Heart left ventricle (tissue), 13 donors: ENCODE measurements at regions not wholly inside any gene's neighbourhood (a gene's known extent, or its start where the extent isn't known, plus 50 kb on each side); places are given as distances from the start of the nearest gene placed in this dataset.

ENCODE experiments used
- POLR2A ChIP-seq, 2 donors: fragments of 450-650 bp; IDR thresholded peaks; one replicate each; pipeline ENCODE4 v1.6.1; 2017; ENCODE audit warnings: antibody characterized with exemption in 2 of 2, mild to moderate bottlenecking in 2 of 2, moderate library complexity in 2 of 2
- TF ChIP-seq, protein P1 (sequence below), 12 donors: fragments of 200-600 bp; sonication (generic) in 4 of 12; IDR thresholded peaks; one replicate each; pipeline versions ENCODE4 v1.5.0 to v1.8.0; 2018 to 2022; ENCODE audit warnings: antibody characterized with exemption in 12 of 12, mild to moderate bottlenecking in 5 of 12
- donor health status: ischemic (EF 13 %, LVEDD 7.1; RV severe dilation, severe dysfunction).
- donor health status: DM: no; HTN: yes; CAD: no.
- donor health status: DM: no; HTN: no; CAD: no.
- donor health status: ischemic (EF 25% LVEDD 6.9; RV normal size, moderate dysfunction).
- donor health status: ischemic (EF 25% LVEDD 5.7; RV mildly dilated, moderate dysfunction).
- donor health status: ischemic (EF 35%, LVEDD 5.7; RV mildly dilated, moderate dysfunction).
- donor health status: nonischemic (EF 11% LVEDD 7.7; RV severe dilation, severe dysfunction).
- donor health status: DM: yes; HTN: yes; CAD: no.
- donor health status: PGD.
- donor health status: ischemic (EF 29% LVEDD 5.4; RV normal size, mild dysfunction).
- donor health status: nonischemic (EF 23%, LVEDD 6.1; RV moderate dilation, normal function).

GRCh38 chr14:21822109-21822508, 148.5 kb upstream of the OR4E1 start:
- TF ChIP-seq, protein P1, sequence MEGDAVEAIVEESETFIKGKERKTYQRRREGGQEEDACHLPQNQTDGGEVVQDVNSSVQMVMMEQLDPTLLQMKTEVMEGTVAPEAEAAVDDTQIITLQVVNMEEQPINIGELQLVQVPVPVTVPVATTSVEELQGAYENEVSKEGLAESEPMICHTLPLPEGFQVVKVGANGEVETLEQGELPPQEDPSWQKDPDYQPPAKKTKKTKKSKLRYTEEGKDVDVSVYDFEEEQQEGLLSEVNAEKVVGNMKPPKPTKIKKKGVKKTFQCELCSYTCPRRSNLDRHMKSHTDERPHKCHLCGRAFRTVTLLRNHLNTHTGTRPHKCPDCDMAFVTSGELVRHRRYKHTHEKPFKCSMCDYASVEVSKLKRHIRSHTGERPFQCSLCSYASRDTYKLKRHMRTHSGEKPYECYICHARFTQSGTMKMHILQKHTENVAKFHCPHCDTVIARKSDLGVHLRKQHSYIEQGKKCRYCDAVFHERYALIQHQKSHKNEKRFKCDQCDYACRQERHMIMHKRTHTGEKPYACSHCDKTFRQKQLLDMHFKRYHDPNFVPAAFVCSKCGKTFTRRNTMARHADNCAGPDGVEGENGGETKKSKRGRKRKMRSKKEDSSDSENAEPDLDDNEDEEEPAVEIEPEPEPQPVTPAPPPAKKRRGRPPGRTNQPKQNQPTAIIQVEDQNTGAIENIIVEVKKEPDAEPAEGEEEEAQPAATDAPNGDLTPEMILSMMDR (IDR thresholded peaks at IDR 0.05): no peak
- TF ChIP-seq POLR2A (IDR thresholded peaks at IDR 0.05): no peak
